Natural killer cell treated with Interleukin-12 subunit alpha and Interleukin-12 subunit beta and Interleukin-15 and Interleukin-18, amount 100 ng/mL, for 72 hours (primary cell): ENCODE measurements at regions not wholly inside any gene's neighbourhood (a gene's known extent, or its start where the extent isn't known, plus 50 kb on each side); places are given as distances from the start of the nearest gene placed in this dataset.
"Not testable (repeated sequence)": the region's sequence is repeated elsewhere in the genome, so short reads cannot be mapped to it uniquely, and the experiment has no call there.

Experiments used
- ATAC-seq, 2 donors: fragments of 150-1000 bp; cut with Tn5 transposase in 1 of 2; sonication (Bioruptor Pico), chemical (Tn5 transposase) in 1 of 2; 2 replicates each; pipeline ENCODE4 v1.10.0; 2021
- DNase-seq: peaks from one replicate; pipeline ENCODE4 v3.0.0; 2022; ENCODE audit warnings: low spot score
- H3K27ac Mint-ChIP-seq, 2 donors: 1 replicate in 1 of 2; 2 replicates in 1 of 2; pipeline ENCODE4 v1.8.0; 2022; ENCODE audit warnings: mixed read lengths in 2 of 2, mild to moderate bottlenecking in 1 of 2, moderate library complexity in 1 of 2
- H3K27me3 Mint-ChIP-seq, 2 donors: 1 replicate in 1 of 2; 2 replicates in 1 of 2; pipeline ENCODE4 v1.8.0; 2022; ENCODE audit warnings: mixed read lengths in 2 of 2
- H3K36me3 Mint-ChIP-seq: one replicate; pipeline ENCODE4 v1.8.0; 2022; ENCODE audit warnings: mixed read lengths
- H3K4me1 Mint-ChIP-seq, 2 donors: 1 replicate in 1 of 2; 2 replicates in 1 of 2; pipeline ENCODE4 v1.8.0; 2022; ENCODE audit warnings: low read depth in 2 of 2, mixed read lengths in 2 of 2, mild to moderate bottlenecking in 1 of 2
- H3K4me3 Mint-ChIP-seq: one replicate; pipeline ENCODE4 v1.8.0; 2022; ENCODE audit warnings: mixed read lengths
- H3K9me3 Mint-ChIP-seq: 2 replicates; pipeline ENCODE4 v1.8.0; 2022; ENCODE audit warnings: mixed read lengths

DNA sequence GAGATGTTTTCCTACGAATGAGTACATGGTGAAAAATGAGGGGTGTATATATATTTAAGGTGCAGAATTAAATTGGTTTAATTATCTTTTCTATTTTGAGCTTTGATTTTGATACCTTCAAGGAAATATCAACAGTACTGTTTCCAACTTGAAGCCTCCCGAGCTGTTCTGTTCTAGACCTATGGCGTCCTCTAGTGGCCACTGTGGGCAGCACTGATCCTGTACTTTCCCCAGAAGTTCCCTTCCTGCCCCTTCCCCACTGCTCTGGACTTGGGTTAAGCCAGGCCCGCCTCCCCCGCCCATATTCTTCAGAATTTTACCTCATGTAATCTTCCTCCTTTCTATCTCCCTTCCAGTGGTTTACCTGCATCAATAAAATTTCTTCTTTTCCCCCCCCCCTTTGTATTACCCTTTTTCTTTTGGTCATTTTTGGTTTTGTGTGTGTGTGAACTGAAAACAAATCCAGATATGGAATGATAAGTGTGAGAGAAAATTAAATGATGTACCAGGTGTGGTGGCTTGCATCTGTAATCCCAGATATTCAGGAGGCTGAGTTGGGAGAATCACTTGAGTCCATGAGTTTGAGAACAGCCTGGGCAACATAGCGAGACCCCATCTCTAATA is 1643.5 kb downstream of the TP53TG3F start:
- H3K4me3 Mint-ChIP-seq = no peak overlapping the region
- no peaks in the 10 kb centered on the region for H3K27me3 Mint-ChIP-seq
- no peak for DNase-seq
- H3K27ac Mint-ChIP-seq = no peak overlapping the region
- ATAC-seq = no peak
- no peaks in the 10 kb centered on the region for H3K36me3 Mint-ChIP-seq
- H3K4me1 Mint-ChIP-seq = no peaks in the 10 kb centered on the region
- H3K9me3 Mint-ChIP-seq = peaks cover 10% of the 10 kb centered on the region

DNA sequence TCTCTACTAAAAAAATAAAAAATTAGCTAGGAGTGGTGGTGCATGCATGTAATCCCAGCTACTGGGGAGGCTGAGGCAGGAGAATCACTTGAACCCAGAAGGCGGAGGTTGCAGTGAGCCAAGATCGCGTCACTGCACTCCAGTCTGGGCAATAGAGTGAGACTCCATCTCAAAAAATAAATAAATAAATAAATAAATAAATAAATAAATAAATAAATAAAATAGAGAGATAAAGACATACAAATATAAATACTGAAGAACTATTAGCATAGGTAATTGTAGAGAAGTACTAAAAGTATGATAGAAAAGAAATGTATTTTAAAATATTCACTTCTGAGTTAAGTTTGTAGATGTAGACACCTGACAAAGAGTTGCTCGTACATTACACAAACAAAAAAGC is 1652.4 kb downstream of the TP53TG3F start:
- H3K27ac Mint-ChIP-seq, H3K27me3 Mint-ChIP-seq, ATAC-seq, H3K4me1 Mint-ChIP-seq, H3K36me3 Mint-ChIP-seq, DNase-seq, H3K4me3 Mint-ChIP-seq: not testable (repeated sequence)
- peaks cover 12% of the 10 kb centered on the region for H3K9me3 Mint-ChIP-seq

DNA sequence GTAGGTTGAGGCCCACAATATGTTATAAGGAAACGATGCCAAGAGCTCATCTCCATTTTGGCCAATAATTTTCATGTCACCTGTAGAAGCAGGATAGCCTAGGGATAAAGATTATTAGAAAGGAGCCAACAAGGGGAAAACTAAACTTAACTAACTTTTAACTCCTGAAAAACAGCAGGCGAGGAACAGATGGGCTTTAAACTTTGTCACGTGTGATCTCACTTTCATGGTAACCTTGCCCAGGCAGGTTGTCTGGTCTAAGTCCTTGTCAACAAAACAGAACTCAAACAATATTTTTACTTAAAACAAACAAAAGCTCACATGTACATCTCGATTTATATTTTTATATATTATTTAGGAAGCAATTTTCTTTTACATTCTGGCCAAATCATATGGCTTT is 1672.0 kb downstream of the TP53TG3F start:
- H3K36me3 Mint-ChIP-seq = peaks cover 15% of the 10 kb centered on the region
- no peak for DNase-seq
- peaks cover 18% of the 10 kb centered on the region for H3K9me3 Mint-ChIP-seq
- H3K27ac Mint-ChIP-seq = no peak overlapping the region
- H3K4me3 Mint-ChIP-seq = no peak overlapping the region
- ATAC-seq = no peak
- no peaks in the 10 kb centered on the region for H3K27me3 Mint-ChIP-seq
- no peaks in the 10 kb centered on the region for H3K4me1 Mint-ChIP-seq

DNA sequence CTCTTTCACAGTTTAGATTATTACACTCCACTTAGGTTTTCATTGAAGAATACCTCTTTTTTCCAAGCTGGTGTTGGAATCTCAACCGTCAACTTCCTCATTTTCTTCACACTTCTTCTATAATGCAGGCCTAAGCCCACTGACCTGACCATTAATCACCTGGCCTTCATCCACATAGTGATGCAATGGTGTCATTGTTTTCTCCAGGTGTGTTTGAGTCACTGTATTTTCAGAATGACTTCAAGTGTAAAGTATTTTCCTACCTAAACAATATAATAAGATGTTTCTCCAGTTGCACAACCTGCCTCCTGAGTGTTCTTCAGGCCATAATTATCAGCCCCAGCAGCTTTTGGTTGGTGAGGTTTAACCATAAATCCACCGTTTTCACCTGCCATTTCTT is 1675.1 kb downstream of the TP53TG3F start:
- Mint-ChIP-seq H3K27me3 (no peaks in the 10 kb centered on the region), H3K4me3 (no peak overlapping the region), H3K9me3 (peaks cover 14% of the 10 kb centered on the region), H3K27ac (no peak overlapping the region), H3K36me3 (peaks cover 12% of the 10 kb centered on the region), H3K4me1 (no peaks in the 10 kb centered on the region)
- ATAC-seq (no peak), DNase-seq (no peak)

DNA sequence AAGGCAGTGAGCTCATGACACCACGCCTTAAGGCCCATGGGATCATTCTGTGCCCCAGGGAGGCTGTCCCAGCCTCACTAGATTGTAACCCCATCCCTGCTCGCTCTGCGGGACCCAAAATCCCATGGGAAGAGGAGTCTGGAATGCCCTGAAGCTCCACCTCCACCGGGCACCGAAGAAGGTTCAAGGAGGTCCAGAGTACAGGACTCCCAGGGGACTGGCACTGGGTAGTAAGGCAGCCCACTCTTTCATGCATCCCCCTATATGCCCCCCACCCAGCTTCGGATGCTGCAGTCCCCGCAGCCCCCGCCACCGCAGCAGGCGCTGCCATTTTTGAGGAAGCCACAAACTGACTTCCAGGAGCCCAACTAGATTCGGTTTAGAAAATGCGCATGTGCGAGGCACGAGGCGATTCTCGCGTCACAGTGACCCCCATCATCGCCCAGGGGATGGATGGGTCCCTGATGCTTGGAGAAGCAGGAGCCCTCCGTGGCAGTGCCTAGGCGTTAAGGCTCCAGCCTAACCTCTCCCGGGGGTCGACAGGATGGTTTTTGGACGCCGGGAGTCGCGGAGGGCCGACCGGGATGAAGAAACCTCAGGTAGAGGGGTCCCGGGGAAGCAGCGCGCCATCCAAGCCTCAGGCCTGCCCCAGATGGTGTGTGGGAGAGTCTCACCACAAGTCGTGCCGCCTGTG is 1681.0 kb downstream of the TP53TG3F start:
- Mint-ChIP-seq H3K27ac (no peak overlapping the region), H3K4me1 (no peaks in the 10 kb centered on the region)
- DNase-seq = no peak

DNA sequence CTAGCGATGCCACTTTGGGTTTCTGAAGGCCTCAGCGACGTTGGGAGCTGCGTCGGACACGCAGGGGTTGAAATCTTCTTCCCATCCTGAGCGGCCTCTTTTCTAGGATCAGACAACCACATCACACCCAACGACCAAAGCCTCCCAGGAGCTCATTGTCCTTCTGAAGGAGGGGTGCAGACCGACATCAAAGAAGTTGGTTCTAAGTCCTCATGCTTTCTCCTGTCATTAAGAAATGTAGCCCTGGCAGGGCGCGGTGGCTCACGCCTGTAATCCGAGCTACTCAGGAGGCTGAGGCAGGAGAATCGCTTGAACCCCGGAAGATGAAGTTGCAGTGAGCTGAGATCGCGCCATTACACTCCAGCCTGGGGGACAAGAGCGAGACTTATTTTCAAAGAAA is 1681.9 kb downstream of the TP53TG3F start:
- Mint-ChIP-seq H3K4me3 (no peak overlapping the region), H3K27ac (no peak overlapping the region), H3K27me3 (no peaks in the 10 kb centered on the region), H3K4me1 (no peaks in the 10 kb centered on the region), H3K36me3 (peaks cover 12% of the 10 kb centered on the region), H3K9me3 (peaks cover 11% of the 10 kb centered on the region)
- ATAC-seq = no peak
- no peak for DNase-seq

More for the DNA sequence above, 1681.0 kb downstream of the TP53TG3F start:
- no peak for ATAC-seq
- Mint-ChIP-seq H3K36me3 (peaks cover 12% of the 10 kb centered on the region), H3K4me3 (no peak overlapping the region), H3K27me3 (no peaks in the 10 kb centered on the region), H3K9me3 (peaks cover 11% of the 10 kb centered on the region)

DNA sequence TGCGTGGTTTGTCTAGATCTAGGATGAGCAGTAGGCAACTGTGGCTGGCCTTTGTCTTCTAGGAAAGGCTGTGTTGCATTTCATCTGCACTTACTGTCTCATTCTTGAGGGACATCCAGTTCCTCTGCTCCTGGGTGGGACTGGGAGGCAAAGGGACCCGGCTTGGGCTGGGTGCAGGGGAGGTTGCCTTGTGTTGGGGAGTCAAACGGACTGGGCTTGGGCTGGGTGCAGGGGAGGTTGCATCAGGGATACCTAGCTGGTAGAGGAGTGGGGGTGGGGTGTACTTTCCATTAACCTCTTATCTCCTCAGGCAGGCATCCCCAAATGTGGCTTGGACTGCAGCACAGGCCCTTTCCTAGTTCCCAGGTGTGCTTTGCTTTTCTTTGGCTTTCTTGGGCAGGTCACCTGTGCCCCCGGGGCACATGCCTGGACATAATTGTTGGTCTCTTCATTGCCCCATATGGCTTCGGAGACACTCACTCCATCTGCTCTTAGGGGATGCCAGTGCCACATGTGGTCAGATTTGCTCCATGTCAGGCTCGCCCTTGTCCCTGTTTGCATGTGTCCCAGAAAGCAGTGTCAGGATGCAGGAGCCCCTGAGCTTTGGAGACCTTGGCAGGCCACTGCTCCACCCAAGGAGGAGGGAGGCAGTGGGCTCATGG is 1682.9 kb downstream of the TP53TG3F start:
- no peaks in the 10 kb centered on the region for H3K27me3 Mint-ChIP-seq
- DNase-seq (no peak), ATAC-seq (no peak)
- H3K4me1 Mint-ChIP-seq = no peaks in the 10 kb centered on the region
- peaks cover 11% of the 10 kb centered on the region for H3K9me3 Mint-ChIP-seq
- peaks cover 12% of the 10 kb centered on the region for H3K36me3 Mint-ChIP-seq
- no peak overlapping the region for H3K4me3 Mint-ChIP-seq
- no peak overlapping the region for H3K27ac Mint-ChIP-seq

DNA sequence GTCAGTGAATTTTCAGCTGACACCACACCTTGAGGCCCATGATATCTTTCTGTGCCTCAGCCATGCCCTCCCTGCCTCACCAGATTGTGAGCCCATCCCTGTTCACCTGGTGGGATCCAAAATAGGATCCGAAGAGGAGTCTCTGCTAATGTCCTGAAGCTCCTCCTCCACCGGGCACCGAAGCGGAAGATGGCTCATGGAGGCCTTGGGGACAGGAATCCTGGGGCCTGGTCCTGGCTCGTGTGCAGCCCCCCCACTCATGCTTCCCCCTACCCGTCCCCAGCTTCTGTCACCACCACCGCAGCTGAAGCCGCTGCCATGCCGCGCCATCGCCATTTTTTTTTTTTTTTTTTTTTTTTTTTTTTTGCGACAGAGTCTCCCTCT is 1683.4 kb downstream of the TP53TG3F start:
- no peak overlapping the region for H3K27ac Mint-ChIP-seq
- no peak for DNase-seq
- H3K36me3 Mint-ChIP-seq = peaks cover 12% of the 10 kb centered on the region
- no peaks in the 10 kb centered on the region for H3K27me3 Mint-ChIP-seq
- H3K9me3 Mint-ChIP-seq = peaks cover 8% of the 10 kb centered on the region
- H3K4me1 Mint-ChIP-seq = no peaks in the 10 kb centered on the region
- H3K4me3 Mint-ChIP-seq = no peak overlapping the region
- ATAC-seq = no peak

DNA sequence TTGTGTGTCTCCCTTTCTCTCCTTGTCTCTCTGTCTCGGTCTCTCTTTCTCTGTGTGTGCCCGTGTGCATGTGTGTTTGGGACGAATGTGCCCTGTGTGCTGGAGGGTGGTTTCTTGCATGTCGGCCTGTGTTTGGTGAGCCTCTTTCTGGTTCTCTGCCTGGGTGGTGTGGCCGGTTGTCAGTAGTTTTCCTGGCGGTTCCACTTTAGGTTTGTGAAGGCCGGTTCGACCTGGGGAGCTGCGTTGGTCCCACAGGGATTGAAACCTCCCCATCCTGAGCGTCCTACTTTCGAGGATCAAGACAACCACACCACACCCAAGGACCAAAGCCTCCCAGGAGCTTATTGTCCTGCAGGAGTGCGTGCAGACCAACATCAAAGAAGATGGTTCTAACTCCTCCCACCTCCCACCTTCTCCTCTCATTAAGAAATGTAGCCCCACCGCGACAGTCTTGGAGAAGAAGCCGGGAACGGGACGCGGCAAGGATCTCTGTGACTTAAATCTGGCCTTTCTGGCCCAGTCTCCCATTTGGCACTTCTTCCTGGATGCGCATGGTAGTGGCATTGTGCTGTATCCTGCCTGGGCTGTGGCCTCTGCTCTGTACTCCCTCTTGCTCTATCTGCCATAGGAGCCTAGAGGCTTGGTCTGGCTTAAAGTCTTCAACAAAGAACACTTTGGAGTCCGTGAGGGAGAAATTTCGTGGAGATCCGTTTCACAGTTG is 1685.0 kb downstream of the TP53TG3F start:
- no peak overlapping the region for H3K27ac Mint-ChIP-seq
- H3K4me1 Mint-ChIP-seq = no peaks in the 10 kb centered on the region
- DNase-seq = no peak
- no peak for ATAC-seq
- no peaks in the 10 kb centered on the region for H3K27me3 Mint-ChIP-seq
- peaks cover 12% of the 10 kb centered on the region for H3K36me3 Mint-ChIP-seq
- peaks cover 8% of the 10 kb centered on the region for H3K9me3 Mint-ChIP-seq
- no peak overlapping the region for H3K4me3 Mint-ChIP-seq

DNA sequence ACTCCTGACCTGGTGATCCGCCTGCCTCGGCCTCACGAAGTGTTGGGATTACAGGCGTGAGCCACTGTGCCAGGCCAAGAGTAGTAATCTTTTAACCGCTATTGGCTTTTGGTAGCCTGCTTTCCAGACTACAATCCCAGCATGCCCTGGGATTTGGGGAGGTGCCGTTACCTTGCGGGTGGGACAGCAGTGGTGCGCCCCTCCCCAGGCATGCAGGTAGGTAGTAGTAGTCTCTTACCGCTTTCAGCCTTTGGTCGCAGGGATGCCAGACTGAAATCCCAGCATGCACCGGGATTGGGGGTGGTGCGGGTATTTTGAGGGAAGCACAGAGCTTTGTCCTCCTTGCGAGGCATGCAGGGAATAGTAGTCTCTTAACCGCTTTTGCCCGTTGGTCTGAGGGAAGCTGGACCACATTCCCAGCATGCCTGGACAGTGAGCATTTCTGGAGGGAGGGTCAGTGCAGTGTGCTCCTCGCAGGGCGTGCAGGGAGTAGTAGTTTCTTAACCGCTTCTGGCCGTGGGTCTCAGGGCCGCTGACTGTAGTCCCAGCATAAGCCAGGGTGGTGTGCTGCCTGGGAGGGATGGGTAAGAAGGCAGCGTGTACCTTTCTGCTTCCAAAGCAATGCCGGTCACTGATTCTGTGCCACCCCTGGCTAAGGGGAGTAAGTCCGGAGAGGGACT is 1686.8 kb downstream of the TP53TG3F start:
- ATAC-seq = no peak
- Mint-ChIP-seq H3K27me3 (no peaks in the 10 kb centered on the region), H3K27ac (no peak overlapping the region), H3K9me3 (peaks cover 4% of the 10 kb centered on the region), H3K4me1 (no peaks in the 10 kb centered on the region), H3K36me3 (peaks cover 7% of the 10 kb centered on the region), H3K4me3 (no peak overlapping the region)
- no peak for DNase-seq

DNA sequence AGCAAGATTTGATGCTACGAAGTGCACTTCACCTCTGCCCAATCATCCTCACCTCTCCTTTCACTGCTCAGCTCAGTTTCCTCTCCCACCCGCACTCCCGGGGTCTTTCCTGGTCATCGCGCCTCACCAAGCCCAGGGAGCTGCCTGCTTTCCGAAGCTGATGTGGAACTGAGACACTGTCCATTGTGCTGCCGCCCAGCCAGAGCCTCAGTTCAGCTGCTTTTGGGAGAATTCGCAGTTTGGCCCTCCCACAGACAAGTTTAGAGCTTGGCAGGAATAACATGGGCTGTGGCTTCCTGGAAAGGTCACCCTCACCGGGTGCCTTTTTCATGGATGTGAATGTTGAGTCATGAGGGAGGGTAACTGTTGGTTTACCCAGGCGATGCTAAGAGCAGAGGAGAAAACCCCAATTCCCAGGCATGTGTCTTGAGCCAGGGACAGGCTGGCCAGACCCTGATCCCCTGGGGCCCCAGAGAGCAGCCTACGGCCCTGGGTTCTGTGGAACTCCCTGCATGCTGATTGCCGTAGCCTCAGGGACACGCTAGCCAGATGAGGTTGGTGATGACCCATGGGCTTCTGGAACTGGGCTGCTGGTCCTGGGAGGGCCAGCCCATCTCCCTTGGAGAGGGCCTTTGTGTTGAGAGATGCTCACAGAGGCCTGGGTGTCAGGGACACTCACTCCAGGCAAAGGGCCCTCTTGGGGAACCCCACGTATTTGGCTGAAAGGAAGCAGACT is 1687.5 kb downstream of the TP53TG3F start:
- ATAC-seq = no peak
- H3K4me3 Mint-ChIP-seq = no peak overlapping the region
- H3K36me3 Mint-ChIP-seq = peaks cover 12% of the 10 kb centered on the region
- H3K27me3 Mint-ChIP-seq = no peaks in the 10 kb centered on the region
- no peak for DNase-seq
- no peaks in the 10 kb centered on the region for H3K4me1 Mint-ChIP-seq
- peaks cover 7% of the 10 kb centered on the region for H3K9me3 Mint-ChIP-seq
- H3K27ac Mint-ChIP-seq = no peak overlapping the region

DNA sequence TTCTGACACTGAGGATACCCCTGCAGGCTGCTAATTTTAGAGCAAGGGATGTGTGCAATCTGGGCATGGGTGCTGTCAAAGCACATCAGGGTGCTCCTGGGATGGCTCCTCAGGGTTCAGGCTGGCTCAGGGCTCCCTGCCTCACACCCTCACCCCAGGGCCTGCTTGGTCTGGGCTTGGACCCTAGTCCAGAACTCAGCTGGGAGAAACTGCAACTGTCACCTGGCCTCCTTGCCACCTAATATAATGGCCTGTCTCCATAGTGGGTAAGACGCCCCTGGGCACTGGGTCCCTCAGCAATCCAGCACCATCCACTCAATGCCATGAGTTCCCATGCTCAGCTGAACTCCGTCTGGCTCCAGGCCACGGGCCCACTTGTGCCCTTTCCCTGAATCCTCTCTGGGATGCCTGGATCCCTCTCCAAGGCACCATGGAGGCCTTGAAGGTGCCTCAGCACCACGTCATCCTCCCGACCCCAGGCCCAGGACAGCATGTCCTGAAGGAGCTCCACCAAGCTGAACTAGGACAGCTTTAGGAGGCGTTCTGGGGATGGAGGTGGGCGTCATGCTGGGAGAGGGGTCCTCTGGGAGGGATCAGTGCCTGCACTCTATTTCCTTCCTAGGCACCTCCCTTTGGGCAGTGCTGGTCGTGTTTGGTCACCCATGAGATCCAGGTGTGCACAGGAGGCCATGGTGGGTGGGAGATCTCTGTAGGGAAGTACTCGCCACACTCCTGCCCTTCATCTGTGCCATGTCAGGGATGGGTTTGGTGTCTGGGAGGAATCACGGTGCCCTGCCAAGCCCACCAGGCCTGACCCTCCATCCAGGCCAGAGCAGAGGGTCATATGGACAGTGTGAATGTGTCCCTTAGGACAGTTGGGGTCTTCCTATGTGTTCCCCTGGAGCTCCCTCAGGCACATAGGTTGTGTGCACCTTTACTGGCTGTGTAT is 1688.4 kb downstream of the TP53TG3F start:
- H3K4me3 Mint-ChIP-seq = no peak overlapping the region
- H3K4me1 Mint-ChIP-seq = no peaks in the 10 kb centered on the region
- H3K27ac Mint-ChIP-seq = no peak overlapping the region
- no peaks in the 10 kb centered on the region for H3K27me3 Mint-ChIP-seq
- no peak for DNase-seq
- peaks cover 15% of the 10 kb centered on the region for H3K36me3 Mint-ChIP-seq
- no peak for ATAC-seq
- H3K9me3 Mint-ChIP-seq = peaks cover 7% of the 10 kb centered on the region
